GM23338 (cell line): ENCODE measurements at regions not wholly inside any gene's neighbourhood (a gene's known extent, or its start where the extent isn't known, plus 50 kb on each side); places are given as distances from the start of the nearest gene placed in this dataset.

Source experiments
- ATAC-seq: fragments of 200-7000 bp; cut with Tn5 transposase; 3 replicates; pipeline ENCODE4 v1.9.1; 2020
- DNase-seq: peaks from one replicate; pipeline ENCODE4 v3.0.0-alpha.2; 2015; ENCODE audit warnings: low spot score
- H2AFZ ChIP-seq: fragments of 200-600 bp; sonication (generic); 2 replicates; pipeline ENCODE4 v1.8.0; 2016; ENCODE audit warnings: antibody characterized with exemption, mild to moderate bottlenecking, moderate library complexity
- H3F3A ChIP-seq: fragments of 200-600 bp; sonication (generic); replicated peaks from 2 replicates; pipeline ENCODE4 v1.8.0; 2017; ENCODE audit warnings: antibody characterized with exemption, mixed run types, low read depth
- H3K27ac ChIP-seq: fragments of 200-600 bp; sonication (generic); 2 replicates; pipeline ENCODE4 v1.6.1; 2016; ENCODE audit warnings: low read depth
- H3K27me3 ChIP-seq: fragments of 200-600 bp; sonication (generic); 2 replicates; pipeline ENCODE4 v1.8.0; 2016; ENCODE audit warnings: mild to moderate bottlenecking, mixed run types, moderate library complexity; ENCODE audit not compliant: insufficient read depth
- H3K36me3 ChIP-seq: fragments of 200-600 bp; sonication (generic); 2 replicates; pipeline ENCODE4 v1.8.0; 2016; ENCODE audit warnings: mild to moderate bottlenecking; ENCODE audit not compliant: insufficient read depth
- H3K4me1 ChIP-seq: fragments of 200-600 bp; sonication (generic); 2 replicates; pipeline ENCODE4 v1.8.0; 2016; ENCODE audit warnings: mild to moderate bottlenecking, moderate library complexity; ENCODE audit not compliant: insufficient read depth
- H3K4me2 ChIP-seq: fragments of 200-600 bp; sonication (generic); 2 replicates; pipeline ENCODE4 v1.7.1; 2017; ENCODE audit warnings: mixed run types
- H3K4me3 ChIP-seq: fragments of 200-600 bp; sonication (generic); 2 replicates; pipeline ENCODE4 v1.6.1; 2016; ENCODE audit warnings: mixed run types
- H3K79me2 ChIP-seq: fragments of 200-600 bp; sonication (generic); replicated peaks from 2 replicates; pipeline ENCODE4 v1.8.0; 2017; ENCODE audit warnings: mild to moderate bottlenecking; ENCODE audit not compliant: insufficient read depth
- H3K9me2 ChIP-seq: fragments of 200-600 bp; sonication (generic); 2 replicates; pipeline ENCODE4 v1.8.0; 2017; ENCODE audit not compliant: insufficient read depth
- H4K20me1 ChIP-seq: fragments of 200-600 bp; sonication (generic); replicated peaks from 2 replicates; pipeline ENCODE4 v1.8.0; 2017; ENCODE audit warnings: mild to moderate bottlenecking; ENCODE audit not compliant: insufficient read depth
- H3K27ac Mint-ChIP-seq: 2 replicates; pipeline ENCODE4 v1.8.0; 2020; ENCODE audit warnings: inconsistent platforms, mild to moderate bottlenecking, moderate library complexity, mixed read lengths
- H3K27me3 Mint-ChIP-seq: 3 replicates; pipeline ENCODE4 v1.8.0; 2022; ENCODE audit warnings: low read depth, mild to moderate bottlenecking, moderate library complexity, mixed read lengths, inconsistent platforms; ENCODE audit not compliant: insufficient read depth, poor library complexity
- H3K36me3 Mint-ChIP-seq: 3 replicates; pipeline ENCODE4 v1.8.0; 2021; ENCODE audit warnings: low read depth, mild to moderate bottlenecking, inconsistent platforms, moderate library complexity, mixed read lengths
- H3K4me1 Mint-ChIP-seq: 3 replicates; pipeline ENCODE4 v1.8.0; 2020; ENCODE audit warnings: mild to moderate bottlenecking, inconsistent platforms, mixed read lengths
- H3K4me3 Mint-ChIP-seq: 3 replicates; pipeline ENCODE4 v1.8.0; 2021; ENCODE audit warnings: moderate library complexity, mild to moderate bottlenecking, inconsistent platforms, mixed read lengths
- H3K9me3 Mint-ChIP-seq: 3 replicates; pipeline ENCODE4 v1.8.0; 2020; ENCODE audit warnings: moderate library complexity, mild to moderate bottlenecking, inconsistent platforms, mixed read lengths
- CREB1 ChIP-seq: fragments of 250-450 bp; sonication (Bioruptor Pico); IDR thresholded peaks from 2 replicates; pipeline ENCODE4 v1.5.0; 2020; ENCODE audit warnings: low read depth, mild to moderate bottlenecking, moderate library complexity
- EZH2 ChIP-seq: fragments of 200-600 bp; sonication (generic); IDR thresholded peaks from one replicate; pipeline ENCODE4 v1.8.0; 2017; ENCODE audit warnings: antibody characterized with exemption, mild to moderate bottlenecking, low read depth; ENCODE audit not compliant: unreplicated experiment
- EZH2phosphoT487 ChIP-seq: fragments of 200-600 bp; sonication (generic); IDR thresholded peaks from one replicate; pipeline ENCODE4 v1.8.1; 2018; ENCODE audit warnings: antibody characterized with exemption; ENCODE audit not compliant: unreplicated experiment
- JUNB ChIP-seq: IDR thresholded peaks from one replicate; pipeline ENCODE4 v1.6.1; 2016; ENCODE audit warnings: antibody characterized with exemption; ENCODE audit not compliant: unreplicated experiment
- NANOG ChIP-seq: IDR thresholded peaks from 2 replicates; pipeline ENCODE4 v1.6.1; 2016; ENCODE audit warnings: antibody characterized with exemption, borderline replicate concordance
- POLR2AphosphoS5 ChIP-seq: IDR thresholded peaks from 2 replicates; pipeline ENCODE4 v1.6.1; 2016; ENCODE audit warnings: antibody characterized with exemption, low read depth
- STAT1 ChIP-seq: IDR thresholded peaks from one replicate; pipeline ENCODE4 v1.6.1; 2016; ENCODE audit warnings: antibody characterized with exemption; ENCODE audit not compliant: unreplicated experiment
- ZNF114 ChIP-seq: fragments of 250-450 bp; sonication (Bioruptor Pico); IDR thresholded peaks from 2 replicates; pipeline ENCODE4 v1.5.0; 2020; ENCODE audit warnings: mild to moderate bottlenecking, moderate library complexity
- ZNF331 ChIP-seq: fragments of 250-450 bp; sonication (Bioruptor Pico); IDR thresholded peaks from 2 replicates; pipeline ENCODE4 v1.5.0; 2020; ENCODE audit warnings: low read depth, mild to moderate bottlenecking, moderate library complexity
- TF ChIP-seq, protein P1 (sequence below): IDR thresholded peaks from one replicate; pipeline ENCODE4 v1.6.1; 2018; ENCODE audit warnings: antibody characterized with exemption; ENCODE audit not compliant: unreplicated experiment
- TF ChIP-seq, protein P2 (sequence below): IDR thresholded peaks from 2 replicates; pipeline ENCODE4 v1.6.1; 2016; ENCODE audit warnings: antibody characterized with exemption
- TF ChIP-seq, protein P3 (sequence below): fragments of 250-450 bp; sonication (Bioruptor Pico); IDR thresholded peaks from 2 replicates; pipeline ENCODE4 v1.5.0; 2020; ENCODE audit warnings: mild to moderate bottlenecking, moderate library complexity
- TF ChIP-seq, protein P4 (sequence below), 2 experiments: fragments of 200-600 bp in 1 of 2; sonication (generic) in 1 of 2; conservative IDR thresholded peaks; 2 replicates each; pipeline versions ENCODE4 v1.5.1 to v1.6.1; 2016 to 2017; ENCODE audit warnings: antibody characterized with exemption in 2 of 2, low read depth in 2 of 2, mild to moderate bottlenecking in 2 of 2, moderate library complexity in 1 of 2

DNA sequence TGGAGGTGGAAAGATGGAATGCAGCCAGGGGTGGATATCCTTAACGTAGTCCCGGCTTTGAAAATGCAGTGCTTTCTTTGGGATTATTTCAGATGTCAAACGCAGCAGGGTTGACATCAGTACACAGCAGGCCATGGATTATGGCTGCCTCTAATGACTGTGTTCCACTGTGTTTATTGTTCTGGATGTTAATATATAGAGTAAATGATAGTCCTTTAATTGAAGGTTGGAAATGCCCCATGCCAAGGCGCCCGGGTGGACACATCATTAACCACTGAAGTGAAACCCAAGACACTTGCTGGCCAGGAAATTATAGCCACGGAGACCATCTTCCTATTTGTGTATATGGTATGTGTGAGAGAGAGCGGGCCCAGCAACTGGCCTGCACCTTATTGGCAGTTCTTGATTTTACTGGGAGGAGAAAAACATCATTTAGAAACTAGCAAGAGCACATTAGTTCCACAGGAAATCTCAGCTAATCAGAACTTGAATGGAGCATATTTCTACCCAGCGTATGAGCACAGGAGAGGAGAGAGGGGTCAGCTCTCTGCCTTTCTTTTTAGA, 254.9 kb upstream of the RASGRP1 start:
- TF ChIP-seq STAT1 (no peak), ZNF114 (CRISPR knock-in tag) (no peak), POLR2AphosphoS5 (no peak), EZH2 (no peak), JUNB (no peak), ZNF331 (CRISPR knock-in tag) (no peak), NANOG (no peak), CREB1 (CRISPR knock-in tag) (no peak), EZH2phosphoT487 (no peak)
- TF ChIP-seq, protein P1, sequence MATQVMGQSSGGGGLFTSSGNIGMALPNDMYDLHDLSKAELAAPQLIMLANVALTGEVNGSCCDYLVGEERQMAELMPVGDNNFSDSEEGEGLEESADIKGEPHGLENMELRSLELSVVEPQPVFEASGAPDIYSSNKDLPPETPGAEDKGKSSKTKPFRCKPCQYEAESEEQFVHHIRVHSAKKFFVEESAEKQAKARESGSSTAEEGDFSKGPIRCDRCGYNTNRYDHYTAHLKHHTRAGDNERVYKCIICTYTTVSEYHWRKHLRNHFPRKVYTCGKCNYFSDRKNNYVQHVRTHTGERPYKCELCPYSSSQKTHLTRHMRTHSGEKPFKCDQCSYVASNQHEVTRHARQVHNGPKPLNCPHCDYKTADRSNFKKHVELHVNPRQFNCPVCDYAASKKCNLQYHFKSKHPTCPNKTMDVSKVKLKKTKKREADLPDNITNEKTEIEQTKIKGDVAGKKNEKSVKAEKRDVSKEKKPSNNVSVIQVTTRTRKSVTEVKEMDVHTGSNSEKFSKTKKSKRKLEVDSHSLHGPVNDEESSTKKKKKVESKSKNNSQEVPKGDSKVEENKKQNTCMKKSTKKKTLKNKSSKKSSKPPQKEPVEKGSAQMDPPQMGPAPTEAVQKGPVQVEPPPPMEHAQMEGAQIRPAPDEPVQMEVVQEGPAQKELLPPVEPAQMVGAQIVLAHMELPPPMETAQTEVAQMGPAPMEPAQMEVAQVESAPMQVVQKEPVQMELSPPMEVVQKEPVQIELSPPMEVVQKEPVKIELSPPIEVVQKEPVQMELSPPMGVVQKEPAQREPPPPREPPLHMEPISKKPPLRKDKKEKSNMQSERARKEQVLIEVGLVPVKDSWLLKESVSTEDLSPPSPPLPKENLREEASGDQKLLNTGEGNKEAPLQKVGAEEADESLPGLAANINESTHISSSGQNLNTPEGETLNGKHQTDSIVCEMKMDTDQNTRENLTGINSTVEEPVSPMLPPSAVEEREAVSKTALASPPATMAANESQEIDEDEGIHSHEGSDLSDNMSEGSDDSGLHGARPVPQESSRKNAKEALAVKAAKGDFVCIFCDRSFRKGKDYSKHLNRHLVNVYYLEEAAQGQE: no peak
- TF ChIP-seq, protein P2, sequence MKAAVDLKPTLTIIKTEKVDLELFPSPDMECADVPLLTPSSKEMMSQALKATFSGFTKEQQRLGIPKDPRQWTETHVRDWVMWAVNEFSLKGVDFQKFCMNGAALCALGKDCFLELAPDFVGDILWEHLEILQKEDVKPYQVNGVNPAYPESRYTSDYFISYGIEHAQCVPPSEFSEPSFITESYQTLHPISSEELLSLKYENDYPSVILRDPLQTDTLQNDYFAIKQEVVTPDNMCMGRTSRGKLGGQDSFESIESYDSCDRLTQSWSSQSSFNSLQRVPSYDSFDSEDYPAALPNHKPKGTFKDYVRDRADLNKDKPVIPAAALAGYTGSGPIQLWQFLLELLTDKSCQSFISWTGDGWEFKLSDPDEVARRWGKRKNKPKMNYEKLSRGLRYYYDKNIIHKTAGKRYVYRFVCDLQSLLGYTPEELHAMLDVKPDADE: no peak
- TF ChIP-seq, protein P3, sequence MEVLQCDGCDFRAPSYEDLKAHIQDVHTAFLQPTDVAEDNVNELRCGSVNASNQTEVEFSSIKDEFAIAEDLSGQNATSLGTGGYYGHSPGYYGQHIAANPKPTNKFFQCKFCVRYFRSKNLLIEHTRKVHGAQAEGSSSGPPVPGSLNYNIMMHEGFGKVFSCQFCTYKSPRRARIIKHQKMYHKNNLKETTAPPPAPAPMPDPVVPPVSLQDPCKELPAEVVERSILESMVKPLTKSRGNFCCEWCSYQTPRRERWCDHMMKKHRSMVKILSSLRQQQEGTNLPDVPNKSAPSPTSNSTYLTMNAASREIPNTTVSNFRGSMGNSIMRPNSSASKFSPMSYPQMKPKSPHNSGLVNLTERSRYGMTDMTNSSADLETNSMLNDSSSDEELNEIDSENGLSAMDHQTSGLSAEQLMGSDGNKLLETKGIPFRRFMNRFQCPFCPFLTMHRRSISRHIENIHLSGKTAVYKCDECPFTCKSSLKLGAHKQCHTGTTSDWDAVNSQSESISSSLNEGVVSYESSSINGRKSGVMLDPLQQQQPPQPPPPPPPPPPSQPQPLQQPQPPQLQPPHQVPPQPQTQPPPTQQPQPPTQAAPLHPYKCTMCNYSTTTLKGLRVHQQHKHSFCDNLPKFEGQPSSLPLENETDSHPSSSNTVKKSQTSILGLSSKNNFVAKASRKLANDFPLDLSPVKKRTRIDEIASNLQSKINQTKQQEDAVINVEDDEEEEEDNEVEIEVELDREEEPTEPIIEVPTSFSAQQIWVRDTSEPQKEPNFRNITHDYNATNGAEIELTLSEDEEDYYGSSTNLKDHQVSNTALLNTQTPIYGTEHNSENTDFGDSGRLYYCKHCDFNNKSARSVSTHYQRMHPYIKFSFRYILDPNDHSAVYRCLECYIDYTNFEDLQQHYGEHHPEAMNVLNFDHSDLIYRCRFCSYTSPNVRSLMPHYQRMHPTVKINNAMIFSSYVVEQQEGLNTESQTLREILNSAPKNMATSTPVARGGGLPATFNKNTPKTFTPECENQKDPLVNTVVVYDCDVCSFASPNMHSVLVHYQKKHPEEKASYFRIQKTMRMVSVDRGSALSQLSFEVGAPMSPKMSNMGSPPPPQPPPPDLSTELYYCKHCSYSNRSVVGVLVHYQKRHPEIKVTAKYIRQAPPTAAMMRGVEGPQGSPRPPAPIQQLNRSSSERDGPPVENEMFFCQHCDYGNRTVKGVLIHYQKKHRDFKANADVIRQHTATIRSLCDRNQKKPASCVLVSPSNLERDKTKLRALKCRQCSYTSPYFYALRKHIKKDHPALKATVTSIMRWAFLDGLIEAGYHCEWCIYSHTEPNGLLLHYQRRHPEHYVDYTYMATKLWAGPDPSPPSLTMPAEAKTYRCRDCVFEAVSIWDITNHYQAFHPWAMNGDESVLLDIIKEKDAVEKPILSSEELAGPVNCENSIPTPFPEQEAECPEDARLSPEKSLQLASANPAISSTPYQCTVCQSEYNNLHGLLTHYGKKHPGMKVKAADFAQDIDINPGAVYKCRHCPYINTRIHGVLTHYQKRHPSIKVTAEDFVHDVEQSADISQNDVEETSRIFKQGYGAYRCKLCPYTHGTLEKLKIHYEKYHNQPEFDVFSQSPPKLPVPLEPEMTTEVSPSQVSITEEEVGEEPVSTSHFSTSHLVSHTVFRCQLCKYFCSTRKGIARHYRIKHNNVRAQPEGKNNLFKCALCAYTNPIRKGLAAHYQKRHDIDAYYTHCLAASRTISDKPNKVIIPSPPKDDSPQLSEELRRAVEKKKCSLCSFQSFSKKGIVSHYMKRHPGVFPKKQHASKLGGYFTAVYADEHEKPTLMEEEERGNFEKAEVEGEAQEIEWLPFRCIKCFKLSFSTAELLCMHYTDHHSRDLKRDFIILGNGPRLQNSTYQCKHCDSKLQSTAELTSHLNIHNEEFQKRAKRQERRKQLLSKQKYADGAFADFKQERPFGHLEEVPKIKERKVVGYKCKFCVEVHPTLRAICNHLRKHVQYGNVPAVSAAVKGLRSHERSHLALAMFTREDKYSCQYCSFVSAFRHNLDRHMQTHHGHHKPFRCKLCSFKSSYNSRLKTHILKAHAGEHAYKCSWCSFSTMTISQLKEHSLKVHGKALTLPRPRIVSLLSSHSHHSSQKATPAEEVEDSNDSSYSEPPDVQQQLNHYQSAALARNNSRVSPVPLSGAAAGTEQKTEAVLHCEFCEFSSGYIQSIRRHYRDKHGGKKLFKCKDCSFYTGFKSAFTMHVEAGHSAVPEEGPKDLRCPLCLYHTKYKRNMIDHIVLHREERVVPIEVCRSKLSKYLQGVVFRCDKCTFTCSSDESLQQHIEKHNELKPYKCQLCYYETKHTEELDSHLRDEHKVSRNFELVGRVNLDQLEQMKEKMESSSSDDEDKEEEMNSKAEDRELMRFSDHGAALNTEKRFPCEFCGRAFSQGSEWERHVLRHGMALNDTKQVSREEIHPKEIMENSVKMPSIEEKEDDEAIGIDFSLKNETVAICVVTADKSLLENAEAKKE (CRISPR knock-in tag): no peak
- TF ChIP-seq, protein P4, sequence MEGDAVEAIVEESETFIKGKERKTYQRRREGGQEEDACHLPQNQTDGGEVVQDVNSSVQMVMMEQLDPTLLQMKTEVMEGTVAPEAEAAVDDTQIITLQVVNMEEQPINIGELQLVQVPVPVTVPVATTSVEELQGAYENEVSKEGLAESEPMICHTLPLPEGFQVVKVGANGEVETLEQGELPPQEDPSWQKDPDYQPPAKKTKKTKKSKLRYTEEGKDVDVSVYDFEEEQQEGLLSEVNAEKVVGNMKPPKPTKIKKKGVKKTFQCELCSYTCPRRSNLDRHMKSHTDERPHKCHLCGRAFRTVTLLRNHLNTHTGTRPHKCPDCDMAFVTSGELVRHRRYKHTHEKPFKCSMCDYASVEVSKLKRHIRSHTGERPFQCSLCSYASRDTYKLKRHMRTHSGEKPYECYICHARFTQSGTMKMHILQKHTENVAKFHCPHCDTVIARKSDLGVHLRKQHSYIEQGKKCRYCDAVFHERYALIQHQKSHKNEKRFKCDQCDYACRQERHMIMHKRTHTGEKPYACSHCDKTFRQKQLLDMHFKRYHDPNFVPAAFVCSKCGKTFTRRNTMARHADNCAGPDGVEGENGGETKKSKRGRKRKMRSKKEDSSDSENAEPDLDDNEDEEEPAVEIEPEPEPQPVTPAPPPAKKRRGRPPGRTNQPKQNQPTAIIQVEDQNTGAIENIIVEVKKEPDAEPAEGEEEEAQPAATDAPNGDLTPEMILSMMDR (conservative IDR thresholded peaks at IDR 0.05; ENCODE audit: low read depth in 2 of 2): no peak
- Mint-ChIP-seq H3K4me3 (no peak overlapping the region), H3K9me3 (no peaks in the 10 kb centered on the region), H3K27me3 (no peaks in the 10 kb centered on the region), H3K36me3 (no peaks in the 10 kb centered on the region), H3K4me1 (peaks cover 6% of the 10 kb centered on the region; the same call in 2 of the 3 replicates), H3K27ac (no peak overlapping the region)
- Histone ChIP-seq H3K4me1 (no peaks in the 10 kb centered on the region; the same call in 1 of the 2 replicates), H3K36me3 (no peaks in the 10 kb centered on the region), H3K4me3 (no peak overlapping the region), H3K27ac (no peak overlapping the region), H2AFZ (0 out of 2 replicates have a peak overlapping the region, but pooled peaks have one; percentile 60), H3F3A (no peaks in the 10 kb centered on the region), H4K20me1 (no peaks in the 10 kb centered on the region), H3K9me2 (no peaks in the 10 kb centered on the region), H3K79me2 (no peaks in the 10 kb centered on the region), H3K4me2 (no peak overlapping the region), H3K27me3 (no peaks in the 10 kb centered on the region)
- ATAC-seq (no peak), DNase-seq (no peak)
